ENCODE measurements at regions not wholly inside any gene's neighbourhood (a gene's known extent, or its start where the extent isn't known, plus 50 kb on each side); places are given as distances from the start of the nearest gene placed in this dataset.

- DNase-seq: no peak
Measured at GRCh38 chr6:33950891-33951889, 147.4 kb upstream of the MLN start.

- DNase-seq: no peak
Measured at GRCh38 chr6:33950472-33950881, 146.7 kb upstream of the MLN start.

GRCh38 chr6:33949877-33950435 lies 146.2 kb upstream of the MLN start:
- no peak for DNase-seq

- no peak for DNase-seq
Measured at GRCh38 chr6:33949111-33949510, 145.3 kb upstream of the MLN start.

GRCh38 chr6:33947916-33948594 lies 144.3 kb upstream of the MLN start:
- no peak for DNase-seq

- no peak for DNase-seq
Measured at GRCh38 chr6:33947047-33947446, 143.2 kb upstream of the MLN start.

- no peak for DNase-seq
Measured at GRCh38 chr6:33945931-33946330, 142.1 kb upstream of the MLN start.

- DNase-seq: no peak
Measured at GRCh38 chr6:33944686-33945411, 141.0 kb upstream of the MLN start.

GRCh38 chr6:33936886-33937285 lies 133.1 kb upstream of the MLN start:
- no peak for DNase-seq

- peak; percentile 73 for DNase-seq
Measured at GRCh38 chr6:33935439-33936080, 131.8 kb upstream of the MLN start.

- DNase-seq: no peak
Measured at GRCh38 chr6:33934731-33935270, 131.0 kb upstream of the MLN start.

GRCh38 chr6:33933101-33933500 lies 129.3 kb upstream of the MLN start:
- DNase-seq: no peak

- DNase-seq: no peak
Measured at GRCh38 chr6:33931799-33932198, 128.0 kb upstream of the MLN start.

- peak; percentile 88 for DNase-seq
Measured at GRCh38 chr6:33929575-33930288, 125.9 kb upstream of the MLN start.

GRCh38 chr6:33927616-33928015 lies 123.8 kb upstream of the MLN start:
- DNase-seq: peak; percentile 10

GRCh38 chr6:33927112-33927511 lies 123.3 kb upstream of the MLN start:
- no peak for DNase-seq

- peak; percentile 29 for DNase-seq
Measured at GRCh38 chr6:33926451-33926850, 122.6 kb upstream of the MLN start.

GRCh38 chr6:33925936-33926335 lies 122.1 kb upstream of the MLN start:
- peak; percentile 69 for DNase-seq

- DNase-seq: no peak
Measured at GRCh38 chr6:33925210-33925609, 121.4 kb upstream of the MLN start.

- DNase-seq: no peak
Measured at GRCh38 chr6:33924681-33925080, 120.9 kb upstream of the MLN start.

- DNase-seq: no peak
Measured at GRCh38 chr6:33923857-33924514, 120.2 kb upstream of the MLN start.
